Stimulated activated CD4-positive, alpha-beta T cell treated with anti-CD3 and anti-CD28 coated beads, Interleukin-12 subunit alpha, Interleukin-12 subunit beta, amount 100 ng/mL, for 24 hours (primary cell): ENCODE measurements at regions not wholly inside any gene's neighbourhood (a gene's known extent, or its start where the extent isn't known, plus 50 kb on each side); places are given as distances from the start of the nearest gene placed in this dataset.

Experiments
- DNase-seq, 2 experiments: peaks; one replicate each; pipeline ENCODE4 v3.0.0-alpha.2; 2020; ENCODE audit warnings: low read depth in 2 of 2

- no peak for DNase-seq
Observed at GRCh38 chr2:200013906-200014305, 58.5 kb downstream of the MAIP1 start.

GRCh38 chr2:200021449-200022114 lies 66.2 kb downstream of the MAIP1 start:
- DNase-seq: no peak

- DNase-seq: no peak
Observed at GRCh38 chr2:200022511-200022910, 67.1 kb downstream of the MAIP1 start.

GRCh38 chr2:200023570-200023969 lies 68.2 kb downstream of the MAIP1 start:
- no peak for DNase-seq

- no peak for DNase-seq
Observed at GRCh38 chr2:200025717-200026116, 70.3 kb downstream of the MAIP1 start.

- DNase-seq: no peak
Observed at GRCh38 chr2:200026332-200027230, 71.2 kb downstream of the MAIP1 start.

GRCh38 chr2:200028998-200029397 lies 73.6 kb downstream of the MAIP1 start:
- no peak for DNase-seq

- DNase-seq: no peak
Observed at GRCh38 chr2:200032895-200033294, 77.5 kb downstream of the MAIP1 start.

GRCh38 chr2:200033929-200034328 lies 78.5 kb downstream of the MAIP1 start:
- no peak for DNase-seq

- no peak for DNase-seq
Observed at GRCh38 chr2:200034816-200035215, 79.4 kb downstream of the MAIP1 start.

GRCh38 chr2:200039724-200040650 lies 84.6 kb downstream of the MAIP1 start:
- DNase-seq: no peak

GRCh38 chr2:200040831-200041230 lies 85.4 kb downstream of the MAIP1 start:
- DNase-seq: no peak

GRCh38 chr2:200041639-200042038 lies 86.3 kb downstream of the MAIP1 start:
- no peak for DNase-seq

- no peak for DNase-seq
Observed at GRCh38 chr2:200042102-200042735, 86.8 kb downstream of the MAIP1 start.

- no peak for DNase-seq
Observed at GRCh38 chr2:200042944-200043343, 87.6 kb downstream of the MAIP1 start.

- DNase-seq: no peak
Observed at GRCh38 chr2:200044453-200044852, 89.1 kb downstream of the MAIP1 start.

- DNase-seq: no peak
Observed at GRCh38 chr2:200048421-200048820, 93.0 kb downstream of the MAIP1 start.

- DNase-seq: no peak
Observed at GRCh38 chr2:200049086-200049485, 93.7 kb downstream of the MAIP1 start.

GRCh38 chr2:200050921-200051610 lies 95.7 kb downstream of the MAIP1 start:
- DNase-seq: no peak

- no peak for DNase-seq
Observed at GRCh38 chr2:200051611-200051945, 96.2 kb downstream of the MAIP1 start.

- no peak for DNase-seq
Observed at GRCh38 chr2:200052627-200053026, 97.2 kb downstream of the MAIP1 start.
